Spleen (tissue), 11 donors: ENCODE measurements at regions not wholly inside any gene's neighbourhood (a gene's known extent, or its start where the extent isn't known, plus 50 kb on each side); places are given as distances from the start of the nearest gene placed in this dataset.

Source experiments
- DNase-seq: peaks from one replicate; pipeline ENCODE4 v3.0.0-alpha.2; 2020
- H3K27ac ChIP-seq, 8 donors: fragments of 200-600 bp; sonication (generic) in 7 of 8; 1 replicate in 4 of 8; 2 replicates in 4 of 8; pipeline versions ENCODE4 v1.5.0 to v1.8.0; 2016 to 2021; ENCODE audit warnings: inconsistent platforms in 4 of 8, mild to moderate bottlenecking in 4 of 8, moderate library complexity in 1 of 8
- H3K27me3 ChIP-seq, 7 donors: fragments of 200-600 bp; sonication (generic) in 6 of 7; replicated peaks in 1 of 7; 1 replicate in 4 of 7; 2 replicates in 3 of 7; pipeline versions ENCODE4 v1.5.0 to v1.8.0; 2016 to 2021; ENCODE audit warnings: inconsistent platforms in 3 of 7, mild to moderate bottlenecking in 1 of 7
- H3K36me3 ChIP-seq, 6 donors: fragments of 200-600 bp; sonication (generic) in 5 of 6; 1 replicate in 4 of 6; 2 replicates in 2 of 6; pipeline versions ENCODE4 v1.5.0 to v1.8.0; 2016 to 2021; ENCODE audit warnings: inconsistent platforms in 2 of 6
- H3K4me1 ChIP-seq, 6 donors: fragments of 200-600 bp; sonication (generic) in 5 of 6; 1 replicate in 3 of 6; 2 replicates in 3 of 6; pipeline versions ENCODE4 v1.5.0 to v1.8.0; 2016 to 2021; ENCODE audit warnings: inconsistent platforms in 3 of 6
- H3K4me3 ChIP-seq, 8 donors: fragments of 200-600 bp; sonication (generic) in 7 of 8; 1 replicate in 4 of 8; 2 replicates in 4 of 8; pipeline versions ENCODE4 v1.5.0 to v1.8.0; 2016 to 2021; ENCODE audit warnings: inconsistent platforms in 4 of 8, mild to moderate bottlenecking in 4 of 8, moderate library complexity in 2 of 8
- H3K9me3 ChIP-seq, 8 donors: fragments of 200-600 bp; sonication (generic) in 7 of 8; 1 replicate in 4 of 8; 2 replicates in 4 of 8; pipeline versions ENCODE4 v1.5.0 to v1.8.0; 2016 to 2021; ENCODE audit warnings: inconsistent platforms in 4 of 8
- POLR2A ChIP-seq, 3 donors: fragments of 450-650 bp; IDR thresholded peaks; one replicate each; pipeline ENCODE4 v1.5.1; 2017; ENCODE audit warnings: antibody characterized with exemption in 3 of 3, mild to moderate bottlenecking in 1 of 3
- POLR2AphosphoS5 ChIP-seq, 3 donors: sonication (generic); formaldehyde crosslinking; IDR thresholded peaks; one replicate each; pipeline ENCODE4 v1.5.1; 2017; ENCODE audit warnings: antibody characterized with exemption in 3 of 3
- WGBS, 5 donors: extraction: QIAGEN DNeasy Blood & Tissue Kit in 3 of 5; methylation state at CpG; one replicate each; pipeline versions ENCODE4 v1.1.5 to v1.1.7; 2013 to 2018; 5-methylcytosine and 5-hydroxymethylcytosine counted together
- intact Hi-C: fragments of 100-400 bp; cut with DNase I; formaldehyde crosslinking; loops from one replicate; pipeline ENCODE4 v1.15.0; 2023; ENCODE audit warnings: low total_unique reads
- TF ChIP-seq, protein P1 (sequence below), 11 experiments: fragments of 200-600 bp in 7 of 11; fragments of 450-650 bp in 4 of 11; sonication (generic) in 4 of 11; IDR thresholded peaks in 8 of 11; conservative IDR thresholded peaks in 3 of 11; 1 replicate in 7 of 11; 2 replicates in 4 of 11; pipeline versions ENCODE4 v1.4.0 to v1.8.0; 2016 to 2021; ENCODE audit warnings: antibody characterized with exemption in 11 of 11, inconsistent platforms in 4 of 11, mild to moderate bottlenecking in 1 of 11
- donor health status: healthy with polysubstance abuse.
- donor health status: DM: no; HTN: no; CAD: no; lungs with moderate emphysema.
- donor health status: DM: no; HTN: no; CAD: no.
- donor health status: Bipolar disorder and iron deficiency.
- donor health status: healthy.
- donor health status: DM: no; HTN: no; CAD: no.
- donor health status: DM: yes; HTN: yes; CAD: no.

DNA sequence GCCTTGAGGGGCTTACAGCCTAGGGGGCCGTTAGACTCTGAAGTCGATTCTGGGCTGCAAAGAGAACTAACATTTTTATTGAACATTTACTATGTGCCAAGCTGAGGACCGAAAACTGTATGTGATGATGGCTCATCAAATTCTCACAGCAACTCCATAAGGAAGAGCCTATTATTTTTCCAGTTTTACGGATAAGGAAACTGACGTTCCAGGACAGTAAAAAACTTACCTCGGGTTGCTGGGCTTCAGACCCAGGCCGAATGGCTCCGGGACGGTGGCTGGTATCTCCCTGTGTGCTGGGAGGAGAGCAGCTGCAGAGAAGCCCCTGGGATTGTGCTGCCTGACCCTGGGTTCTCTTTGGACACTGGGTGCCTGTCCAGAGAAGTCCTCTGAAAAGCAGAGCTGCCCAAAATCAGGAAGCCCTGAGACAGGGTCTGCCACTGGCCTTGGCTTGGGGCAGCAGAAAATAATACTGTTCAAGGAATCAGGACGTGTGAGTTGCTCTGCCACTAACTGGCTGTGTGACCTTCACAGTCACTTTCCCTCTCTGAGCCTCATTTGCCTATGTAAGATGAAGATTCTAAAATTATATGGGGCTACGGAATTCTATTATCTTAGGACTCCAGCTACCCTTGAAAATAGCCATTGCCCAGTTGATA is 116.3 kb upstream of the CPEB4 start:
- Histone ChIP-seq H3K4me3 (no peak overlapping the region), H3K36me3 (no peaks in the 10 kb centered on the region), H3K4me1 (peaks cover 0 to 68% (median 24%) of the 10 kb centered on the region in 6 donors), H3K9me3 (no peaks in the 10 kb centered on the region), H3K27me3 (no peaks in the 10 kb centered on the region), H3K27ac (peak overlapping the region in 6 of 8 donors; percentile 49 to 92 (median 66))
- intact Hi-C loops, result no loop called here
- no peak for DNase-seq
- TF ChIP-seq POLR2AphosphoS5 (IDR thresholded peaks at IDR 0.05) (no peak), POLR2A (IDR thresholded peaks at IDR 0.05) (no peak)
- TF ChIP-seq, protein P1, sequence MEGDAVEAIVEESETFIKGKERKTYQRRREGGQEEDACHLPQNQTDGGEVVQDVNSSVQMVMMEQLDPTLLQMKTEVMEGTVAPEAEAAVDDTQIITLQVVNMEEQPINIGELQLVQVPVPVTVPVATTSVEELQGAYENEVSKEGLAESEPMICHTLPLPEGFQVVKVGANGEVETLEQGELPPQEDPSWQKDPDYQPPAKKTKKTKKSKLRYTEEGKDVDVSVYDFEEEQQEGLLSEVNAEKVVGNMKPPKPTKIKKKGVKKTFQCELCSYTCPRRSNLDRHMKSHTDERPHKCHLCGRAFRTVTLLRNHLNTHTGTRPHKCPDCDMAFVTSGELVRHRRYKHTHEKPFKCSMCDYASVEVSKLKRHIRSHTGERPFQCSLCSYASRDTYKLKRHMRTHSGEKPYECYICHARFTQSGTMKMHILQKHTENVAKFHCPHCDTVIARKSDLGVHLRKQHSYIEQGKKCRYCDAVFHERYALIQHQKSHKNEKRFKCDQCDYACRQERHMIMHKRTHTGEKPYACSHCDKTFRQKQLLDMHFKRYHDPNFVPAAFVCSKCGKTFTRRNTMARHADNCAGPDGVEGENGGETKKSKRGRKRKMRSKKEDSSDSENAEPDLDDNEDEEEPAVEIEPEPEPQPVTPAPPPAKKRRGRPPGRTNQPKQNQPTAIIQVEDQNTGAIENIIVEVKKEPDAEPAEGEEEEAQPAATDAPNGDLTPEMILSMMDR (IDR thresholded peaks at IDR 0.05 in 8 of 11, conservative IDR thresholded peaks at IDR 0.05 in 3 of 11), result no peak
- WGBS, 5 donors, result 71 to 86% (median 74%) methylated on average over 11 of the region's 11 CpGs

DNA sequence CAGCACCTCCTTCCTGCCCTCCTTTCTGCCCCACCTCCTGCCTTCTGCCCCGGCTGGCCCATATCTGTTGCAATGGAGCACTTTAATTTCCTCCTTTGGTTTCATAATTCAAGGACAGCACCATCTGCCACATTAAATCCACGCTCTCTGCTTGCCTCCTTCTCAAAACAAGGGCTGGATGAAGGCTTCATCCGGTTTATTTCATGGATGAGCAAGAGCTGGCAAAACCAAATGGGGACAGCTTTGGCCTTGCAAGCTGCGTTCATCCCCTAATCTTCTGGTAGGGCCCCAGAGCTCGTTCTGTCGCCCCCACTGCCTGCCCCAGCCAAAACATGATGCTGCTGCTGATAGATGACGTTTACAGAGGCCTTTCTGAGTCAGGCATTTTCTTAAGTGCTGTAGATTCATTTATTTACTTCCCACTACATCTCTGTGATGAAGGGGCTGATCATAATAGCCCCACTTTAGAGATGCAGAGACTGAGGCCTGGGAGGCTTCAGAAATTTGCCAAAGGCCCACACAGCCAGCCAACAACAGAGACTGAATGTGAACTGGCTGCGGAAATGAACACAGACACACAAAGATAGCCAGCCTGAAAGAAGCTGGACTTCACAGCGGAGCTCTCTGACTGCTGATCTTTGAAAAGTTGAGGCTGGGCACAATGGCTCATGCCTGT is 115.6 kb upstream of the CPEB4 start:
- Histone ChIP-seq H3K27ac (peak overlapping the region in 7 of 8 donors; percentile 0 to 92 (median 65)), H3K36me3 (no peaks in the 10 kb centered on the region), H3K27me3 (no peaks in the 10 kb centered on the region), H3K4me3 (no peak overlapping the region), H3K9me3 (no peaks in the 10 kb centered on the region), H3K4me1 (peaks cover 0 to 68% (median 21%) of the 10 kb centered on the region in 6 donors)
- no peak for DNase-seq
- 48 to 71% (median 60%) methylated on average over 9 of the region's 9 CpGs for WGBS, 5 donors
- TF ChIP-seq, protein P1 (IDR thresholded peaks at IDR 0.05 in 8 of 11, conservative IDR thresholded peaks at IDR 0.05 in 3 of 11), result no peak
- TF ChIP-seq POLR2A (IDR thresholded peaks at IDR 0.05) (no peak), POLR2AphosphoS5 (IDR thresholded peaks at IDR 0.05) (no peak)
- intact Hi-C loops, result no loop called here

DNA sequence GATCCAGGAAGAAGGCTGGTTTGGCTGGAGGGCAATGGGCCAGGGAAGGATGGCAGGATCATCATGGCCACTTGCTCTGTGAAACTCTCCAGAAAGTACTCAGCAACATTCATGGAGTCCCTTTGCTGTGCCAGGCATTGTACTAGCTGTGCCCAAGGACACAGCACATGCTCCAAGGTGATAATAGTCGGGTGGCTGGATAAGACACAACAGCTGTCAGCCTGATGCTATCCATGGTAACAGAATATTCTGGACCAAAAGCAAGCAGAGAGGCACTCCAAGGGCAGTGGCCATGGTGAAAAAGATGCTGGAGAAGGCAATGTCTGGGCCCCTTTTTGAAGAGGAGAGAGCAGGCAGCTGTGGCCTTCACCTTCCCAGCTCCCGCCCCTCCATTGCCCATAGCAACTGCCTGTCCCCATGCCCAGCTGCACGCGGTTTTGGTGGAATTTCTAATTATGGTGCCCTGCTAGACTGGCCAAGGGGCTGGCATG is 113.8 kb upstream of the CPEB4 start:
- WGBS, 5 donors, result 81 to 92% (median 83%) methylated on average over 4 of the region's 4 CpGs

More for the DNA sequence above, 113.8 kb upstream of the CPEB4 start:
- TF ChIP-seq, protein P1 (IDR thresholded peaks at IDR 0.05 in 8 of 11, conservative IDR thresholded peaks at IDR 0.05 in 3 of 11), result no peak
- TF ChIP-seq POLR2A (IDR thresholded peaks at IDR 0.05) (no peak), POLR2AphosphoS5 (IDR thresholded peaks at IDR 0.05) (no peak)
- intact Hi-C loops, result no loop called here
- H3K9me3 ChIP-seq, result no peaks in the 10 kb centered on the region
- peaks cover 0 to 79% (median 26%) of the 10 kb centered on the region in 6 donors for H3K4me1 ChIP-seq
- H3K27me3 ChIP-seq, result no peaks in the 10 kb centered on the region
- DNase-seq, result no peak
- peak overlapping the region in 3 of 8 donors; percentile 73 to 92 (median 84) for H3K27ac ChIP-seq
- H3K4me3 ChIP-seq, result no peak overlapping the region
- H3K36me3 ChIP-seq, result no peaks in the 10 kb centered on the region
